GM13976 (cell line): ENCODE measurements at regions not wholly inside any gene's neighbourhood (a gene's known extent, or its start where the extent isn't known, plus 50 kb on each side); places are given as distances from the start of the nearest gene placed in this dataset.

Experiments
- DNase-seq: peaks from one replicate; pipeline ENCODE4 v3.0.0; 2012; ENCODE audit warnings: low spot score
- in situ Hi-C: fragments of 300-500 bp; cut with MboI; formaldehyde crosslinking; loops from one replicate; pipeline ENCODE4 v1.12.0; 2022; ENCODE audit warnings: low sequenced_read_pairs, mixed read lengths, inconsistent platforms; ENCODE audit not compliant: unreplicated experiment
- TF ChIP-seq, protein P1 (sequence below): IDR thresholded peaks from 2 replicates; pipeline ENCODE4 v1.5.1; 2012; ENCODE audit warnings: borderline replicate concordance, mild to moderate bottlenecking; ENCODE audit not compliant: insufficient read depth; ENCODE audit errors: extremely low read depth, missing control alignments, control extremely low read depth

DNA sequence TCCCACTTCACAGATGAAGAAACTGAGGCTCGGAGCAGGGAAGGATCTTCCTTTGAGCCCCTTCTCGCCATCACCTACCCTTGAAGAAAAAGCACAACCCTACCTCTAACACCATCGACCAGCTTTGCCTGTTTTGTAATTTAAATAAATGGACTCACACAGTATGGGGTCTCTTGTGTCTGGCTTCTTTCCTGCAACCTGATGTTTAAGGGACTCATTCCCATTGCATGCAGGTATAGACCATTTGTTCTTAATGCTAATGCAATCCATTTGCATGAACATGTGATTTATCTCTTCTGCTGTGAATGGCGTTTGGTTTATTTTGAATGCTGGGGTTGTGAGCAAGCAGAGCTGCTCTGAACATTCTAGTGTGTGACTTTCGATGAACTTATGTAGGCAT is 150.8 kb upstream of the FOXF1 start:
- DNase-seq: no peak
- TF ChIP-seq, protein P1, sequence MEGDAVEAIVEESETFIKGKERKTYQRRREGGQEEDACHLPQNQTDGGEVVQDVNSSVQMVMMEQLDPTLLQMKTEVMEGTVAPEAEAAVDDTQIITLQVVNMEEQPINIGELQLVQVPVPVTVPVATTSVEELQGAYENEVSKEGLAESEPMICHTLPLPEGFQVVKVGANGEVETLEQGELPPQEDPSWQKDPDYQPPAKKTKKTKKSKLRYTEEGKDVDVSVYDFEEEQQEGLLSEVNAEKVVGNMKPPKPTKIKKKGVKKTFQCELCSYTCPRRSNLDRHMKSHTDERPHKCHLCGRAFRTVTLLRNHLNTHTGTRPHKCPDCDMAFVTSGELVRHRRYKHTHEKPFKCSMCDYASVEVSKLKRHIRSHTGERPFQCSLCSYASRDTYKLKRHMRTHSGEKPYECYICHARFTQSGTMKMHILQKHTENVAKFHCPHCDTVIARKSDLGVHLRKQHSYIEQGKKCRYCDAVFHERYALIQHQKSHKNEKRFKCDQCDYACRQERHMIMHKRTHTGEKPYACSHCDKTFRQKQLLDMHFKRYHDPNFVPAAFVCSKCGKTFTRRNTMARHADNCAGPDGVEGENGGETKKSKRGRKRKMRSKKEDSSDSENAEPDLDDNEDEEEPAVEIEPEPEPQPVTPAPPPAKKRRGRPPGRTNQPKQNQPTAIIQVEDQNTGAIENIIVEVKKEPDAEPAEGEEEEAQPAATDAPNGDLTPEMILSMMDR: no peak
- in situ Hi-C loops: no loop called here

DNA sequence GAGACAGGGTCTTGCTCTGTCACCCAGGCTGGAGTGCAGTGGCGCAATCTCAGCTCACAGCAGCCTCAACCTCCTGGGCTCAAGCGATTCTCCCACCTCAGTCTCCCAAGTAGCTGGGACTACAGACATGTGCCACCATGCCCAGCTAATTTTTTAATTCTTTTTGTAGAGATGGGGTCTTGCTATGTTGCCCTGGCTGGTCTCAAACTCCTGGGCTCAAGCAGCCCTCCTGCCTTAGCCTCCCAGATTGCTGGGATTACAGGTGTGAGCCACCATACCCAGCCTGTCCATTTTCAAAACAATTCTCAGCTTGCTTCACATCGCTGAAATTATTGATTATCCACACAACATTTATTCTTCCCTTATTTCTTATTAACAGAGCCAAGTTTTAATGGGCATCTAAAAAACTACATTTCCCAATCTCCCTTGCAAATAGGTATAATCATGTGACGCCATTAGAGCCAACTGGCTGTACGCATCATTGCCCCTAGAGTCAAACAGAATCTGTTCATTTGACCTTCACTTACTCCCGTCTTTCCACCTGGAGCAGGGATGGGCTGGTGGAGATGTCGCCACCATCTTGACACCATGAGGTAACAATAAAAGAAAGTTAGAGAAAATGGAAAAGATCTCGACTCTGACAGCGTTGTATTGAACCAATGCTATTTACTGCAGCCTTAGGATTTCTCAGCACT is 148.0 kb upstream of the FOXF1 start:
- TF ChIP-seq, protein P1: no peak
- in situ Hi-C loops: no loop called here
- no peak for DNase-seq

DNA sequence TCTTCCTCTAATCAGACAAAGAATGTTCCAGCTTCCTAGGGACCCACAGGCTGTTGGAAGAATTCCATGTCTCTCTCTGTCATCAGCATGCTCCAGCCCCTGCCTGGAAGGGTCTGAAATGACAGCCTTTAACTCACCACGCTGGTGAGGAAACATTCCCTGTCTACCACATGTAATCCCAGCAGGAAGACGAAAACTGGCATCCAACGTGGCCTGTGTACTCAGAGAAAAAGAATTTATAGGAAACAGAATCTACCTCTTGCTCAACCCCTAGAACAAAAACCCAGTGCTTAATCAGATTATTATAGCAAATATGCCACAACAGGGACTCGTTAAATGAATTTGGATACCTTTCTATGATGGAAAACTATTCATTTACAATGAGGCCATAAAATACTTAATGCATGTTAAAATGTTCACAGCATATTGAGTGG is 147.3 kb upstream of the FOXF1 start:
- in situ Hi-C loops: no loop called here
- no peak for DNase-seq

DNA sequence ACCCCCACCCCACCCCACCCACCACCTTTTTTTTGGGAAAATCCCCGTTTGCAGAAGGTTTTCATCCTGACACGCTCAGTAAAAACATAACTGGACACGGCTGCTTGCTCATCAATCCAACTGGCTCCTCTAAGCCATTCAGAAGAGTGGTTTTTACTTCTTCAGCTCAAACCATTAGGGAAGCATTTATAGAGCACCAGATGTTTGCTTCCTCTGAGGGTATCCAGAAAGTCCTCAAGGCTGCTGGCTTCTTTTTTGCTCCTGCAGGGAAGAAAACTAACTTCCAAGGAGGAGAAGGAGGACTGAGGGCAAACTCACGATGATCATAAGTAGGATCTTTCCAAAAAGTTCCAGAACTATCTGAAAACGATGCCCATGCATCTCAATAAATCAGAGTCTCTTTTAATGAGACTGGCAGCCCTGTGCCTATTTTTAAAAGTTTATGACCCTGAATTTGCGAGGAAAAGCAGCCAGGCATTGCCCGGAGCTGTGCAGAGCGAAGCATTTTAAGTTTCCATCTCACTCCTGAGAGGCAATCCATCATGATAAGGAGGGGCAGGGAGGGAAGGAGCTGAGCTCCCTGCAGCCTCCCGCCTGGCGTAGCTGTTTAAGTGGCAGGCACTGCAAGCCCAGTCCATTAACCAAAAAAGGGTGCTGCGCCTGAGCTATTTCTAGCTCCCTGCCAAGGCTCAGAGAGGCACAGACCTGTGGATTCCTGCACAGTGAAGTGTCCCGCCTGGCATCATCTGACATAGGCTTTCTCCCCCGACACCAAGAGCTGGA is 146.3 kb upstream of the FOXF1 start:
- in situ Hi-C loops: no loop called here
- no peak for DNase-seq
- TF ChIP-seq, protein P1: no peak

More for the DNA sequence above, 147.3 kb upstream of the FOXF1 start:
- TF ChIP-seq, protein P1: no peak

DNA sequence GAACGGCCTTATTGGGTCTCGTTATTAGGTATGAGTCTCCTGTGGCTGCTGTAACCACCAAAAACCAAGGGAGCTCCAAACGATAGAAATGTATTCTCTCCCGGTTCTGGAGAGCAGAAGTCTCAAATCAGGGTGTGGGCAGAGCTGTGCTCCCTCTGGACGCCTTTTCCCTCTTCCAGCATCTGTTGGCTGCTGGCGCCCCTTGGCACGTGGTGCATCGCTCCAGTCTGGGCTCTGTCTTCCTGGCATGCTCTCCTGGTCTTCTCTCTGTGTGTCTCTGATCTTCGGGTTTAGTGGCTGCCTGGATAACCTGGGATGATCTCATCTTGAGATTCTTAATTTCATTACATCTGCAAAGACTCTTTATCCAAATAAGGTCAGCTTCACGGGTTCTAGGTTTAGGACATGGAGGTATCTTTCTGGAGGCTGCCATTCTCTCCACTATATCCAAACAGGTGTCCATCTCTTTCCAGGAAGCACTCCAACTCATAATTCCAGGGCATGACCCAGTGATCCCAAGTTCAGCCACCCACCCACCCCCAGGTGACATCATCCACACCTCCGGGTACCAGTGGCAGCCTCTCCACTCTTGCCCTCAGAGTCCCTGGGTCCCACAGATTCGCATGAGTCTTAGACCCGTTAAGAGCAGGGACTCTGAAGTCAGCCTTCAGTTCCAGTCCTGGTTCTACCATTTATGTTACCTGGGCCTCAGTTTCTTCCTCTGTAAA is 145.5 kb upstream of the FOXF1 start:
- in situ Hi-C loops: no loop called here
- no peak for DNase-seq
- TF ChIP-seq, protein P1: no peak

DNA sequence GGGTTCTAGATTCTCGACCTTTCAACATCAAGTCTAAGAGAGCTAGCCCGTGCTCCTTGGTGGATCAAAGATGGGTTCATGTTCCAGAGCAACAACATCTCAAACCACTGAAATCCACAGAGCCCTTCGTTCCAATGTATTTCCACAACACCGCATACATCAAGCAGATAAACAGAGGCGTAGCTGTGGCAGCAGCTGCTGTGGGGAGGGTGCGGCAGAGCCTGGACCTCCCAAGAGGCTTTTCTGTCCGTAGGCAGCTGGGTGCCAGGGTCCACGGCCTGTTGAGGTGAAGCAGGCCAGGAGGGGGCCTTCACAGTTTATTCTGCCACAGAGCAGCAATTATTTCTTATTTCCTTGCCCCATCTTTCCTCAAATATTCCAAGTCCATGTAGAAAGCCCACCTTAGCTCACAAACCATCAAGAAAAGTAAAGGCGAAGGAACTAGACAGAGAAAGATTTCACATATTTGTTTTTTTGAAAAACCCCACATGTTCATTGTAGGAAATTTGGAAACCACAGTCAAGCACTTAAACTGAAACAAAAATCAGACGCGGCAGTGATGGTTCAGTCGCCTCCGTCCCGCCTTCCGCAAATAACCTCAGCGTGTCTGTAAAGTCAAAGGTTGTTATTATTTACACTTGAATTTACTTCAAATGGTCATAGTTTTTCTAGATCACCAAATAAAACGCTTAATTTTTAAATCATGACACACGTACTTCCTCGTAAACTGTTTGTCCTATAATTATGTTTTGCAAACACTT is 144.6 kb upstream of the FOXF1 start:
- TF ChIP-seq, protein P1: no peak
- in situ Hi-C loops: no loop called here
- no peak for DNase-seq
